Mammary epithelial cell (primary cell): ENCODE measurements at regions not wholly inside any gene's neighbourhood (a gene's known extent, or its start where the extent isn't known, plus 50 kb on each side); places are given as distances from the start of the nearest gene placed in this dataset.
"Not testable (repeated sequence)": the region's sequence is repeated elsewhere in the genome, so short reads cannot be mapped to it uniquely, and the experiment has no call there.

Experiments used
- EZH2 ChIP-seq: IDR thresholded peaks from 2 replicates; pipeline ENCODE4 v1.6.1; 2012; ENCODE audit warnings: low read length, inconsistent platforms, borderline replicate concordance
- TF ChIP-seq, protein P1 (sequence below), 2 donors: IDR thresholded peaks in 1 of 2; conservative IDR thresholded peaks in 1 of 2; 2 replicates each; pipeline ENCODE4 v1.5.1; 2011 to 2012; ENCODE audit warnings: inconsistent platforms in 2 of 2, low read length in 2 of 2, mild to moderate bottlenecking in 2 of 2, control low read depth in 1 of 2, low read depth in 1 of 2; ENCODE audit not compliant: insufficient read depth in 1 of 2; ENCODE audit errors: extremely low read depth in 1 of 2

DNA sequence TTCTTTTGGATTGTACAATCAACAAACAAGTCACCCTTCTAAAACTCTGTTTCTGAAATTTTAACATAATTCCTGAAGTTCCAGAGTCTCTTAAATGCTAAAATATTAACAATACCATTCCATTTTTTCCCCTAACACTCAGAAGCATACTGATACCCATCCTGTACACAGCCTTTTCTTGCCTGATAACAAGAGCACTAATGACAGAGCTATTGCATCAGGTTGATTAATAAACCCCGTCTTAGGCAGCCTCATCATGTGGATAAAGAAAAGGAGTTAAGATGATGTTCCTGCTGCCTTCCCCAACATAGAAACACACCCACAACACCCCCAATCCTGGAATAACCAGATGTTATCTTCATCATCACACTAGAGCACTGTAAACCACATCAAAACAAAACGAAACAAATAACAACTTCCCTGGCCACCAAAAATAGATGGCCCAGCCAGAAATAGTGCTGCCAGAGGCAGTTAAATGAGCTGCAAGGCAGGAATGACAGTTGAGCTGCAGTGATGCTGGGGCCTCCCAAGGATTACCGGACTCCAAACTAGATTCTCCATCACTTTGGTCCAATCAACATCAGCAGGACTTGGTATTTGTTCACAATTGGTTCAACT lies 146.6 kb upstream of the NBPF9 start:
- TF ChIP-seq, protein P1, sequence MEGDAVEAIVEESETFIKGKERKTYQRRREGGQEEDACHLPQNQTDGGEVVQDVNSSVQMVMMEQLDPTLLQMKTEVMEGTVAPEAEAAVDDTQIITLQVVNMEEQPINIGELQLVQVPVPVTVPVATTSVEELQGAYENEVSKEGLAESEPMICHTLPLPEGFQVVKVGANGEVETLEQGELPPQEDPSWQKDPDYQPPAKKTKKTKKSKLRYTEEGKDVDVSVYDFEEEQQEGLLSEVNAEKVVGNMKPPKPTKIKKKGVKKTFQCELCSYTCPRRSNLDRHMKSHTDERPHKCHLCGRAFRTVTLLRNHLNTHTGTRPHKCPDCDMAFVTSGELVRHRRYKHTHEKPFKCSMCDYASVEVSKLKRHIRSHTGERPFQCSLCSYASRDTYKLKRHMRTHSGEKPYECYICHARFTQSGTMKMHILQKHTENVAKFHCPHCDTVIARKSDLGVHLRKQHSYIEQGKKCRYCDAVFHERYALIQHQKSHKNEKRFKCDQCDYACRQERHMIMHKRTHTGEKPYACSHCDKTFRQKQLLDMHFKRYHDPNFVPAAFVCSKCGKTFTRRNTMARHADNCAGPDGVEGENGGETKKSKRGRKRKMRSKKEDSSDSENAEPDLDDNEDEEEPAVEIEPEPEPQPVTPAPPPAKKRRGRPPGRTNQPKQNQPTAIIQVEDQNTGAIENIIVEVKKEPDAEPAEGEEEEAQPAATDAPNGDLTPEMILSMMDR (conservative IDR thresholded peaks at IDR 0.05 in 1 of 2, IDR thresholded peaks at IDR 0.05 in 1 of 2; ENCODE audit: extremely low read depth in 1 of 2, insufficient read depth in 1 of 2, low read depth in 1 of 2, low read length in 2 of 2): not testable (repeated sequence)
- not testable (repeated sequence) for TF ChIP-seq EZH2
